Activated naive CD4-positive, alpha-beta T cell treated with anti-CD3 and anti-CD28 coated beads, Interleukin-2, amount 50 U/mL, for 24 hours (primary cell): ENCODE measurements at regions not wholly inside any gene's neighbourhood (a gene's known extent, or its start where the extent isn't known, plus 50 kb on each side); places are given as distances from the start of the nearest gene placed in this dataset.
A peak's percentile ranks its signal among the peaks of the same experiment; 100 is the strongest.

Experiments used
- H3K27ac Mint-ChIP-seq: one replicate; pipeline ENCODE4 v1.8.0; 2021; ENCODE audit warnings: mild to moderate bottlenecking, mixed read lengths
- H3K27me3 Mint-ChIP-seq: one replicate; pipeline ENCODE4 v1.8.0; 2021; ENCODE audit warnings: mixed read lengths
- H3K36me3 Mint-ChIP-seq: one replicate; pipeline ENCODE4 v1.8.0; 2021; ENCODE audit warnings: mixed read lengths
- H3K4me1 Mint-ChIP-seq: one replicate; pipeline ENCODE4 v1.8.0; 2021; ENCODE audit warnings: mixed read lengths
- H3K4me3 Mint-ChIP-seq: one replicate; pipeline ENCODE4 v1.8.0; 2021; ENCODE audit warnings: mild to moderate bottlenecking, mixed read lengths
- H3K9me3 Mint-ChIP-seq: one replicate; pipeline ENCODE4 v1.8.0; 2021; ENCODE audit warnings: mixed read lengths

GRCh38 chr5:54645882-54646355 is 128.4 kb downstream of the SNX18 start:
- peaks cover 6% of the 10 kb centered on the region for H3K9me3 Mint-ChIP-seq
- peaks cover 59% of the 10 kb centered on the region for H3K4me1 Mint-ChIP-seq
- H3K27ac Mint-ChIP-seq, result peak overlapping the region; percentile 90
- peaks cover 3% of the 10 kb centered on the region for H3K36me3 Mint-ChIP-seq
- H3K27me3 Mint-ChIP-seq, result no peaks in the 10 kb centered on the region
- H3K4me3 Mint-ChIP-seq, result peak overlapping the region; percentile 79

GRCh38 chr5:54644226-54644625 is 126.7 kb downstream of the SNX18 start:
- no peak overlapping the region for H3K27ac Mint-ChIP-seq
- H3K9me3 Mint-ChIP-seq, result peaks cover 6% of the 10 kb centered on the region
- no peak overlapping the region for H3K4me3 Mint-ChIP-seq
- peaks cover 59% of the 10 kb centered on the region for H3K4me1 Mint-ChIP-seq
- H3K27me3 Mint-ChIP-seq, result no peaks in the 10 kb centered on the region
- peaks cover 3% of the 10 kb centered on the region for H3K36me3 Mint-ChIP-seq

GRCh38 chr5:54643685-54644106 is 126.1 kb downstream of the SNX18 start:
- Mint-ChIP-seq H3K36me3 (peaks cover 3% of the 10 kb centered on the region), H3K4me3 (no peak overlapping the region), H3K9me3 (peaks cover 6% of the 10 kb centered on the region), H3K27ac (no peak overlapping the region), H3K4me1 (peaks cover 59% of the 10 kb centered on the region), H3K27me3 (no peaks in the 10 kb centered on the region)

GRCh38 chr5:54639621-54640020 is 122.1 kb downstream of the SNX18 start:
- Mint-ChIP-seq H3K9me3 (no peaks in the 10 kb centered on the region), H3K4me3 (no peak overlapping the region), H3K27me3 (no peaks in the 10 kb centered on the region), H3K27ac (no peak overlapping the region), H3K36me3 (no peaks in the 10 kb centered on the region), H3K4me1 (peaks cover 47% of the 10 kb centered on the region)

GRCh38 chr5:54638106-54638505 is 120.5 kb downstream of the SNX18 start:
- no peak overlapping the region for H3K4me3 Mint-ChIP-seq
- H3K4me1 Mint-ChIP-seq, result peaks cover 32% of the 10 kb centered on the region
- H3K36me3 Mint-ChIP-seq, result no peaks in the 10 kb centered on the region
- H3K27me3 Mint-ChIP-seq, result no peaks in the 10 kb centered on the region
- H3K9me3 Mint-ChIP-seq, result no peaks in the 10 kb centered on the region
- no peak overlapping the region for H3K27ac Mint-ChIP-seq

- H3K4me1 Mint-ChIP-seq, result peaks cover 32% of the 10 kb centered on the region
- no peak overlapping the region for H3K4me3 Mint-ChIP-seq
Measured at GRCh38 chr5:54637654-54638053, 120.1 kb downstream of the SNX18 start.

GRCh38 chr5:54634089-54634488 is 116.5 kb downstream of the SNX18 start:
- peaks cover 3% of the 10 kb centered on the region for H3K36me3 Mint-ChIP-seq
- H3K27me3 Mint-ChIP-seq, result no peaks in the 10 kb centered on the region
- H3K9me3 Mint-ChIP-seq, result no peaks in the 10 kb centered on the region
- peaks cover 27% of the 10 kb centered on the region for H3K4me1 Mint-ChIP-seq
- H3K4me3 Mint-ChIP-seq, result no peak overlapping the region
- no peak overlapping the region for H3K27ac Mint-ChIP-seq

More at GRCh38 chr5:54637654-54638053, 120.1 kb downstream of the SNX18 start:
- Mint-ChIP-seq H3K27ac (no peak overlapping the region), H3K9me3 (no peaks in the 10 kb centered on the region), H3K36me3 (no peaks in the 10 kb centered on the region), H3K27me3 (no peaks in the 10 kb centered on the region)

- no peak overlapping the region for H3K27ac Mint-ChIP-seq
- H3K36me3 Mint-ChIP-seq, result peaks cover 3% of the 10 kb centered on the region
Measured at GRCh38 chr5:54632131-54632701, 114.7 kb downstream of the SNX18 start.

GRCh38 chr5:54630738-54631359 is 113.3 kb downstream of the SNX18 start:
- no peaks in the 10 kb centered on the region for H3K27me3 Mint-ChIP-seq
- no peak overlapping the region for H3K4me3 Mint-ChIP-seq
- H3K4me1 Mint-ChIP-seq, result peaks cover 11% of the 10 kb centered on the region
- H3K36me3 Mint-ChIP-seq, result peaks cover 3% of the 10 kb centered on the region
- H3K9me3 Mint-ChIP-seq, result no peaks in the 10 kb centered on the region
- no peak overlapping the region for H3K27ac Mint-ChIP-seq

More at GRCh38 chr5:54632131-54632701, 114.7 kb downstream of the SNX18 start:
- Mint-ChIP-seq H3K27me3 (no peaks in the 10 kb centered on the region), H3K9me3 (no peaks in the 10 kb centered on the region), H3K4me3 (no peak overlapping the region), H3K4me1 (peaks cover 16% of the 10 kb centered on the region)

GRCh38 chr5:54629115-54629514 is 111.6 kb downstream of the SNX18 start:
- H3K4me3 Mint-ChIP-seq, result no peak overlapping the region
- peaks cover 11% of the 10 kb centered on the region for H3K4me1 Mint-ChIP-seq

GRCh38 chr5:54628050-54628449 is 110.5 kb downstream of the SNX18 start:
- no peaks in the 10 kb centered on the region for H3K9me3 Mint-ChIP-seq
- no peaks in the 10 kb centered on the region for H3K27me3 Mint-ChIP-seq
- no peak overlapping the region for H3K27ac Mint-ChIP-seq
- H3K4me1 Mint-ChIP-seq, result peaks cover 11% of the 10 kb centered on the region
- peaks cover 3% of the 10 kb centered on the region for H3K36me3 Mint-ChIP-seq
- H3K4me3 Mint-ChIP-seq, result no peak overlapping the region

More at GRCh38 chr5:54629115-54629514, 111.6 kb downstream of the SNX18 start:
- H3K27me3 Mint-ChIP-seq, result no peaks in the 10 kb centered on the region
- no peak overlapping the region for H3K27ac Mint-ChIP-seq
- H3K9me3 Mint-ChIP-seq, result no peaks in the 10 kb centered on the region
- H3K36me3 Mint-ChIP-seq, result peaks cover 3% of the 10 kb centered on the region

GRCh38 chr5:54626407-54626806 is 108.8 kb downstream of the SNX18 start:
- H3K27ac Mint-ChIP-seq, result no peak overlapping the region

GRCh38 chr5:54624805-54625568 is 107.4 kb downstream of the SNX18 start:
- Mint-ChIP-seq H3K27me3 (no peaks in the 10 kb centered on the region), H3K4me3 (no peak overlapping the region), H3K36me3 (peaks cover 3% of the 10 kb centered on the region), H3K4me1 (peaks cover 11% of the 10 kb centered on the region), H3K27ac (no peak overlapping the region), H3K9me3 (no peaks in the 10 kb centered on the region)

More at GRCh38 chr5:54626407-54626806, 108.8 kb downstream of the SNX18 start:
- H3K27me3 Mint-ChIP-seq, result no peaks in the 10 kb centered on the region
- H3K4me3 Mint-ChIP-seq, result no peak overlapping the region
- peaks cover 3% of the 10 kb centered on the region for H3K36me3 Mint-ChIP-seq
- H3K9me3 Mint-ChIP-seq, result no peaks in the 10 kb centered on the region
- H3K4me1 Mint-ChIP-seq, result peaks cover 11% of the 10 kb centered on the region

GRCh38 chr5:54621709-54622108 is 104.2 kb downstream of the SNX18 start:
- Mint-ChIP-seq H3K9me3 (no peaks in the 10 kb centered on the region), H3K27me3 (no peaks in the 10 kb centered on the region), H3K27ac (no peak overlapping the region), H3K4me3 (no peak overlapping the region), H3K4me1 (peaks cover 11% of the 10 kb centered on the region), H3K36me3 (no peaks in the 10 kb centered on the region)

GRCh38 chr5:54621048-54621447 is 103.5 kb downstream of the SNX18 start:
- Mint-ChIP-seq H3K4me1 (peaks cover 6% of the 10 kb centered on the region), H3K4me3 (no peak overlapping the region), H3K9me3 (no peaks in the 10 kb centered on the region), H3K27me3 (no peaks in the 10 kb centered on the region), H3K27ac (no peak overlapping the region), H3K36me3 (no peaks in the 10 kb centered on the region)
